ENCODE measurements at regions not wholly inside any gene's neighbourhood (a gene's known extent, or its start where the extent isn't known, plus 50 kb on each side); places are given as distances from the start of the nearest gene placed in this dataset.
"Not testable (repeated sequence)": the region's sequence is repeated elsewhere in the genome, so short reads cannot be mapped to it uniquely, and the experiment has no call there.

- peaks cover 0 to 2% (median 0%) of the 10 kb centered on the region in 3 donors for H3K27me3 ChIP-seq (ENCODE audit: insufficient read depth in 3 of 3, low read length in 2 of 3)
- no peak overlapping the region for H3K4me3 ChIP-seq
- H3K9me3 ChIP-seq: no peaks in the 10 kb centered on the region
- intact Hi-C loops (cut with DNase I): no loop called here
- ATAC-seq: no peak
- no peaks in the 10 kb centered on the region for H3K4me1 ChIP-seq
- no peak for DNase-seq
- no peak for TF ChIP-seq CTCF (IDR thresholded peaks at IDR 0.05)
- no peaks in the 10 kb centered on the region for H3K36me3 ChIP-seq (ENCODE audit: insufficient read depth in 1 of 2, low read depth in 1 of 2)
- H3K27ac ChIP-seq: no peak overlapping the region
- WGBS, 3 donors: 85 to 96% (median 92%) methylated on average over 1 of the region's 1 CpG
Measured at GRCh38 chr16:52680993-52681392, 134.1 kb upstream of the TOX3 start.

- no peaks in the 10 kb centered on the region for H3K9me3 ChIP-seq
- no peaks in the 10 kb centered on the region for H3K36me3 ChIP-seq (ENCODE audit: insufficient read depth in 1 of 2, low read depth in 1 of 2)
- H3K27me3 ChIP-seq (ENCODE audit: insufficient read depth in 3 of 3, low read length in 2 of 3): no peaks in the 10 kb centered on the region
- no peak overlapping the region for H3K4me3 ChIP-seq
- ATAC-seq: no peak
- H3K27ac ChIP-seq: no peak overlapping the region
- H3K4me1 ChIP-seq: no peaks in the 10 kb centered on the region
- no peak for DNase-seq
- TF ChIP-seq CTCF (IDR thresholded peaks at IDR 0.05): no peak
- intact Hi-C loops (cut with DNase I): no loop called here
- 45 to 54% (median 49%) methylated on average over 2 of the region's 2 CpGs for WGBS, 3 donors
Measured at GRCh38 chr16:52677501-52677900, 130.6 kb upstream of the TOX3 start.

- Histone ChIP-seq H3K27me3 (ENCODE audit: insufficient read depth in 3 of 3, low read length in 2 of 3) (no peaks in the 10 kb centered on the region), H3K4me1 (no peaks in the 10 kb centered on the region), H3K4me3 (no peak overlapping the region), H3K27ac (no peak overlapping the region), H3K36me3 (ENCODE audit: insufficient read depth in 1 of 2, low read depth in 1 of 2) (no peaks in the 10 kb centered on the region), H3K9me3 (no peaks in the 10 kb centered on the region)
- intact Hi-C loops (cut with DNase I): no loop called here
- TF ChIP-seq CTCF (IDR thresholded peaks at IDR 0.05): no peak
- ATAC-seq: no peak
- no peak for DNase-seq
Measured at GRCh38 chr16:52676959-52677358, 130.0 kb upstream of the TOX3 start.

GRCh38 chr16:52671590-52671989 lies 124.6 kb upstream of the TOX3 start:
- no peak overlapping the region for H3K27ac ChIP-seq
- no peaks in the 10 kb centered on the region for H3K9me3 ChIP-seq
- intact Hi-C loops (cut with DNase I): no loop called here
- H3K4me1 ChIP-seq: no peaks in the 10 kb centered on the region
- no peaks in the 10 kb centered on the region for H3K27me3 ChIP-seq (ENCODE audit: insufficient read depth in 3 of 3, low read length in 2 of 3)
- H3K36me3 ChIP-seq (ENCODE audit: insufficient read depth in 1 of 2, low read depth in 1 of 2): no peaks in the 10 kb centered on the region
- 5 to 24% (median 7%) methylated on average over 1 of the region's 1 CpG for WGBS, 3 donors
- DNase-seq: no peak
- no peak for TF ChIP-seq CTCF (IDR thresholded peaks at IDR 0.05)
- H3K4me3 ChIP-seq: no peak overlapping the region
- no peak for ATAC-seq

GRCh38 chr16:52657924-52658323 lies 111.0 kb upstream of the TOX3 start:
- ATAC-seq (no peak), DNase-seq (no peak)
- Histone ChIP-seq H3K4me1 (no peaks in the 10 kb centered on the region), H3K27ac (no peak overlapping the region), H3K9me3 (peaks cover 4% of the 10 kb centered on the region), H3K4me3 (no peak overlapping the region), H3K27me3 (ENCODE audit: insufficient read depth in 3 of 3, low read length in 2 of 3) (no peaks in the 10 kb centered on the region), H3K36me3 (ENCODE audit: insufficient read depth in 1 of 2, low read depth in 1 of 2) (no peaks in the 10 kb centered on the region)
- 80 to 83% (median 82%) methylated on average over 3 of the region's 3 CpGs for WGBS, 3 donors
- intact Hi-C loops (cut with DNase I): no loop called here
- no peak for TF ChIP-seq CTCF (IDR thresholded peaks at IDR 0.05)

GRCh38 chr16:52655916-52656315 lies 109.0 kb upstream of the TOX3 start:
- H3K4me1 ChIP-seq; H3K9me3 ChIP-seq; intact Hi-C loops (cut with DNase I); H3K27ac ChIP-seq; ATAC-seq; H3K4me3 ChIP-seq; H3K27me3 ChIP-seq (ENCODE audit: insufficient read depth in 3 of 3, low read length in 2 of 3); DNase-seq; H3K36me3 ChIP-seq (ENCODE audit: insufficient read depth in 1 of 2, low read depth in 1 of 2): not testable (repeated sequence)
- 58 to 77% (median 62%) methylated on average over 7 of the region's 7 CpGs for WGBS, 3 donors

- H3K4me1 ChIP-seq; H3K4me3 ChIP-seq; H3K9me3 ChIP-seq; H3K36me3 ChIP-seq (ENCODE audit: insufficient read depth in 1 of 2, low read depth in 1 of 2); intact Hi-C loops (cut with DNase I); H3K27ac ChIP-seq; ATAC-seq; DNase-seq; H3K27me3 ChIP-seq (ENCODE audit: insufficient read depth in 3 of 3, low read length in 2 of 3): not testable (repeated sequence)
- 90 to 92% (median 91%) methylated on average over 17 of the region's 17 CpGs for WGBS, 3 donors
Measured at GRCh38 chr16:52655156-52655555, 108.2 kb upstream of the TOX3 start.

All from psoas muscle (tissue), 7 donors.